A549 (cell line): ENCODE measurements at regions not wholly inside any gene's neighbourhood (a gene's known extent, or its start where the extent isn't known, plus 50 kb on each side); places are given as distances from the start of the nearest gene placed in this dataset.

ENCODE experiments used
- CHD2 ChIP-seq: fragments of 150-350 bp; IDR thresholded peaks from 2 replicates; pipeline ENCODE4 v1.6.1; 2014; ENCODE audit warnings: low read length; ENCODE audit not compliant: partially characterized antibody
- GATA3 ChIP-seq: IDR thresholded peaks from 2 replicates; pipeline ENCODE4 v1.6.1; 2012; ENCODE audit warnings: borderline replicate concordance
- JUN ChIP-seq, 2 experiments: fragments of >200 bp; sonication (Bioruptor Twin); formaldehyde crosslinking; IDR thresholded peaks; 2 replicates in 1 of 2; 3 replicates in 1 of 2; pipeline ENCODE4 v1.6.1; 2016 to 2017
- RFX5 ChIP-seq: fragments of 450-650 bp; IDR thresholded peaks from 2 replicates; pipeline ENCODE4 v1.7.1; 2014; ENCODE audit warnings: antibody characterized with exemption, mild to moderate bottlenecking, moderate library complexity
- RNF2 ChIP-seq: fragments of 200-600 bp; sonication (generic); IDR thresholded peaks from 2 replicates; pipeline ENCODE4 v1.6.1; 2016; ENCODE audit warnings: low read depth, mild to moderate bottlenecking, antibody characterized with exemption, moderate library complexity, borderline replicate concordance
- TF ChIP-seq, protein P1 (sequence below): fragments of >200 bp; sonication (Bioruptor Twin); formaldehyde crosslinking; IDR thresholded peaks from 3 replicates; pipeline ENCODE4 v1.5.1; 2016
- TF ChIP-seq, protein P2 (sequence below): fragments of 200-600 bp; sonication (generic); IDR thresholded peaks from 2 replicates; pipeline ENCODE4 v1.6.1; 2016; ENCODE audit warnings: antibody characterized with exemption, mild to moderate bottlenecking, moderate library complexity

GRCh38 chr4:42306221-42307109, 90.8 kb upstream of the SHISA3 start:
- TF ChIP-seq, protein P1, sequence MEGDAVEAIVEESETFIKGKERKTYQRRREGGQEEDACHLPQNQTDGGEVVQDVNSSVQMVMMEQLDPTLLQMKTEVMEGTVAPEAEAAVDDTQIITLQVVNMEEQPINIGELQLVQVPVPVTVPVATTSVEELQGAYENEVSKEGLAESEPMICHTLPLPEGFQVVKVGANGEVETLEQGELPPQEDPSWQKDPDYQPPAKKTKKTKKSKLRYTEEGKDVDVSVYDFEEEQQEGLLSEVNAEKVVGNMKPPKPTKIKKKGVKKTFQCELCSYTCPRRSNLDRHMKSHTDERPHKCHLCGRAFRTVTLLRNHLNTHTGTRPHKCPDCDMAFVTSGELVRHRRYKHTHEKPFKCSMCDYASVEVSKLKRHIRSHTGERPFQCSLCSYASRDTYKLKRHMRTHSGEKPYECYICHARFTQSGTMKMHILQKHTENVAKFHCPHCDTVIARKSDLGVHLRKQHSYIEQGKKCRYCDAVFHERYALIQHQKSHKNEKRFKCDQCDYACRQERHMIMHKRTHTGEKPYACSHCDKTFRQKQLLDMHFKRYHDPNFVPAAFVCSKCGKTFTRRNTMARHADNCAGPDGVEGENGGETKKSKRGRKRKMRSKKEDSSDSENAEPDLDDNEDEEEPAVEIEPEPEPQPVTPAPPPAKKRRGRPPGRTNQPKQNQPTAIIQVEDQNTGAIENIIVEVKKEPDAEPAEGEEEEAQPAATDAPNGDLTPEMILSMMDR, result no peak
- TF ChIP-seq RFX5 (no peak), RNF2 (no peak), JUN (IDR thresholded peaks at IDR 0.05) (no peak), CHD2 (no peak), GATA3 (no peak)
- TF ChIP-seq, protein P2, sequence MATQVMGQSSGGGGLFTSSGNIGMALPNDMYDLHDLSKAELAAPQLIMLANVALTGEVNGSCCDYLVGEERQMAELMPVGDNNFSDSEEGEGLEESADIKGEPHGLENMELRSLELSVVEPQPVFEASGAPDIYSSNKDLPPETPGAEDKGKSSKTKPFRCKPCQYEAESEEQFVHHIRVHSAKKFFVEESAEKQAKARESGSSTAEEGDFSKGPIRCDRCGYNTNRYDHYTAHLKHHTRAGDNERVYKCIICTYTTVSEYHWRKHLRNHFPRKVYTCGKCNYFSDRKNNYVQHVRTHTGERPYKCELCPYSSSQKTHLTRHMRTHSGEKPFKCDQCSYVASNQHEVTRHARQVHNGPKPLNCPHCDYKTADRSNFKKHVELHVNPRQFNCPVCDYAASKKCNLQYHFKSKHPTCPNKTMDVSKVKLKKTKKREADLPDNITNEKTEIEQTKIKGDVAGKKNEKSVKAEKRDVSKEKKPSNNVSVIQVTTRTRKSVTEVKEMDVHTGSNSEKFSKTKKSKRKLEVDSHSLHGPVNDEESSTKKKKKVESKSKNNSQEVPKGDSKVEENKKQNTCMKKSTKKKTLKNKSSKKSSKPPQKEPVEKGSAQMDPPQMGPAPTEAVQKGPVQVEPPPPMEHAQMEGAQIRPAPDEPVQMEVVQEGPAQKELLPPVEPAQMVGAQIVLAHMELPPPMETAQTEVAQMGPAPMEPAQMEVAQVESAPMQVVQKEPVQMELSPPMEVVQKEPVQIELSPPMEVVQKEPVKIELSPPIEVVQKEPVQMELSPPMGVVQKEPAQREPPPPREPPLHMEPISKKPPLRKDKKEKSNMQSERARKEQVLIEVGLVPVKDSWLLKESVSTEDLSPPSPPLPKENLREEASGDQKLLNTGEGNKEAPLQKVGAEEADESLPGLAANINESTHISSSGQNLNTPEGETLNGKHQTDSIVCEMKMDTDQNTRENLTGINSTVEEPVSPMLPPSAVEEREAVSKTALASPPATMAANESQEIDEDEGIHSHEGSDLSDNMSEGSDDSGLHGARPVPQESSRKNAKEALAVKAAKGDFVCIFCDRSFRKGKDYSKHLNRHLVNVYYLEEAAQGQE, result no peak
